Muscle of back (tissue), 3 donors: ENCODE measurements at regions not wholly inside any gene's neighbourhood (a gene's known extent, or its start where the extent isn't known, plus 50 kb on each side); places are given as distances from the start of the nearest gene placed in this dataset.
"Not testable (repeated sequence)": the region's sequence is repeated elsewhere in the genome, so short reads cannot be mapped to it uniquely, and the experiment has no call there.

Experiments used
- DNase-seq, 3 donors: peaks; one replicate each; pipeline versions ENCODE4 v3.0.0 to v3.0.0-alpha.2; 2013

DNA sequence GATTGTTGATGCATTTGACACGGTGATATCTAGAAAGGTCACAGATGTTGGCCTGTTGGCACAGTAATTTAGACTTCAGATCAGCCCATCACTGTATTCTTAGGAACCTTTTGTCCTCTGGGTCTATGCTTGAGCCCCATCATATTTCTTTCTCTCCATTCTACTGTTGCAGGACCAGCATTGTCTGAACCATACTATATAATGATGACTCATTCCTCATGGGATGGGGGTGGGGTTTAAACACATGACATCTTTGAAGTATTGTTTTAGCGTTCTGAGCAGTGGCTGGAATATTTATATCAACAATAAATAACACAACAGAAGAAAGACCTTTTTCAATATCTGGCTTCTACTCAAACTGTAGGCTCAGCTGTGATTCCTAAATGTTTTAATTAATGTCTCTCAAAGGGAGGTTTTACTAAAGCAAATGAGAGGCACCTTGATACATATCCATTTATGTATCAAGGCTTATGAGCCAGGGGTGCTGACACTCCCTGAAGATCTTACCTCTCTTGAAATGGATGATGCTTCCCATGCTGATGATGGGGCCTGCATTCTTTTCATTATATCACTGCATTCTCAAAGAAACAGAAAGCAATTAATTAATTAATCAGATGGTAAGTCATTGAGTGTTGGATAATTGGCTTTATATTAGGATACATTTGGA lies 379.0 kb upstream of the GOT2 start:
- no peak for DNase-seq

DNA sequence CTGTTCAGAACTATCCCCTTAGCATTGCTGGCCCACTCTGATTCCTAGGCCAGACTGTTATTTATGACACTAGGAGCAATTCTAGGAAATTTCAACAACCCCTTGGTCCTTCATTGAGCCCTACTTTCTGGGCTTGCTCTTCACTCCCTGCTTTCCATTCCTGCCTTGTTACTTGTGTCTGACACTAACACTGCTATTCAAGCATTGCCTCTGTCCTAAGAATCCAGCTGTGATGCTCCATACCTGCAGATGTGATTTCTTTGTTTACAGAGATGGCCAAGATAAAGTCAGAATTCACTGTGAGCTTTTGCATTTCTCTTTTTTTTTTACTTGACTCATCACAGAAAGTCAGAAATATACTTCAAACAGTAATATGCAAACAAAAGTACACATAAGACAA lies 377.2 kb upstream of the GOT2 start:
- DNase-seq = no peak

DNA sequence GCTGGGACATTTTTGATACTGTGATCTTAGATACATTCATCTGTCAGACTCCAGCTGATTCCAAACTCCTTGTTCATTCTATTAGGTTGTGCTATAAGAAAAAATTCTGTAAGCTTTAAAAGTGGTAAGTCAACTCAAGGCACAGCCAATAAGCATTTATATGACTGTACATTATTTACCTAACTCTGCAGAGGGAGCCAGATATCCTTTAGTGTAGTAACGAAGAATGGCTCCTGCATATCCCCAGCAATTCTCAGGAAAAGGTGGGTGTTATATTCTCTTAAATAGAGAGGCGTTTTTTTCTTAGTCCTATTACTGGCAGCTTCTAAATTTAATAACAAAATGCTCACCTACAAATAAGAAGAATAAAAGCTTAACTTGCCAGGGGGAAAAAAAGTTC lies 374.3 kb upstream of the GOT2 start:
- DNase-seq = no peak

- not testable (repeated sequence) for DNase-seq
Observed at GRCh38 chr16:59096682-59097081, 362.6 kb upstream of the GOT2 start.

DNA sequence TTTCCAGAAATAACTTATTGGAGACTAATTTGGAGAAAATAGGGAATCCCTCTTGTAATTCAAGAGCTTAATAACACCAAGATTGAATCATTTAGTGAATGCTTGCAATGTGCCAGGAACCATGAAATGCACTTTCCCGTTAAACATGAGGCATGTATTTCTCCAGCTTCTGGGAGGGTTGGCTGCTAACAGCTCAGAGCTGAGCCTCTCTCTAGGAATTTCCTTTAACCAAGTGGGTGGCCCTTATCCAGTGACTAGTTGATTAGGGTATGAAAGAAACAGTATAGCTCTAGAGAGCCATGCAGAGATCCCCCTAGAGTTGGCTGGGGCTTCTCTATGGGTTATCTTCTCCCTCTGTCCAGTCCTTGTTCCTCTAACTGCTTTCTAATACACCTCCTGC lies 356.4 kb upstream of the GOT2 start:
- DNase-seq = no peak

DNA sequence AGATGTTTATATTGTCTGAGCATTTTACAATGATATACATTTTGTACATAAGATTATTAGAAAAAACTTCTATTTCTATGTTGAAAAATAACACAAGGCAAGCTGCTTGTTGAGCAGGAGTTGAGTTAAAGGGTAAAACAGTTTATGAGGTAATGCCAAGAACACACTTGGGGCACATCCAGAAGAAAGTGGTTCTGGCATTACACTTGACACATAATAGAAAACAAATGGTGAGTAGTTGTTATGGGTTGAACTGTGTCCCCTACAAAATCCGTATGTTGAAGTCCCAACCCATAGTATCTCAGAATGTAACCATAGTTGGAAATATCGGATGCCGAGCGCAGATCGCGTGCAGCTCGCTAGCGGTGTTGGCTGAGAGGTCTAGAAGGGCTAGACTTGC lies 354.3 kb upstream of the GOT2 start:
- DNase-seq = peak in 2 of 3 donors; percentile 0 to 2

GRCh38 chr16:59087641-59088040 lies 353.5 kb upstream of the GOT2 start:
- DNase-seq = no peak

GRCh38 chr16:59067205-59067604 lies 333.1 kb upstream of the GOT2 start:
- peak in 1 of 3 donors; percentile 5 for DNase-seq

GRCh38 chr16:59060207-59060606 lies 326.1 kb upstream of the GOT2 start:
- peak in 1 of 3 donors; percentile 79 for DNase-seq

DNA sequence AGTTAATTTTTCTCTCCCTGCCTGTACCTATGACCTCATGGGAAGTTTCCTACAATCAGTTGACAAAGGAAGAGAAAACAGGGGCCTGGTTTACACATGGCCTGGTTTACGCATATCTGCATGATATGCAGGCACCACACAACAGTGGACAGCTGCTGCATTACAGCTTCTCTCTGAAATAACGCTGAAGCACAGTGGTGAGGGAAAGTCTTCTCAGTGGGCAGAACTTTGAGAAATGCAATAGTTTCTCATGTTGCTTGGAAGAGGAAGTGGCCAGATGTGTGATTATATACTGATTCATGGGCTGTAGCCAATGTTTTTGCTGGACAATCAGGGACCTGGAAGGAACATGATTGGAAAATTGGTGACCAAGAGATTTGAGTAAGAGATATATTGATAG lies 324.1 kb upstream of the GOT2 start:
- no peak for DNase-seq

DNA sequence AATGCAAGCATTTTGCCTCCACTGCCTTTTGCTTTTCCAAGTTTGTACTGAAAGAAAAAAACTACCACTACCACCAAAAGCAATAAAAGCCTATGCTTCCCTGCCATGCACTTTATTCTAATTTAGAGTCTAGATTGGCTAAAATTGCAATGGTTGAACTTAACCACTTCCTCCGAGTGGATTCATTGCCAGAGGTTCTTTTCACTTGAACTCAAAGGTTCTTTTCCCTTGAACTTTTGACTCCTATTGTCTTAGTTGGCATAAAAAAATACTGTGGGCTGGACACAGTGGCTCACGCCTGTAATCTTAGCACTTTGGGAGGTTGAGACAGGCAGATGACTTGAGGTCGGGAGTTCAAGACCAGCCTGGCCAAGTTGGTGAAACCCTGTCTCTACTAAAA lies 319.8 kb upstream of the GOT2 start:
- DNase-seq = no peak

DNA sequence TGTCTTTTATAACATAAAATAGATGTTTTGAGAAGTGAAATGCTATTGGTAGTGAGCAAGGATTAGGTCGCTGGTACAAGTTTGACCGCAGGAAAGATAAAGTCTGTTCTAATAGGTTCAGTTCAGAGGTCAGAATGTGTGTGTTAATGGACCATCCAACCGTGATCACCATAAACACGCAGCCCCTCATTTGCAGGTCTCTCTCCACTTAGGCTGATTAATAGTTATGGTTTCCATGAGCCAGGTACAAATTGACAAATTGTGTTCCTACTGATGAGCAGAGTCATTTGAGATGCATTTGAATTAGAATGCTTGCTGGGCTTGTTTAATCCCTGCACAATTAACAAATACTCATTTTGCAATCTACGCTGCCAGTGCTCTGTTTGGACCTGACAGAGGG lies 318.1 kb upstream of the GOT2 start:
- DNase-seq = no peak

GRCh38 chr16:59048876-59049275 lies 314.8 kb upstream of the GOT2 start:
- DNase-seq = no peak

DNA sequence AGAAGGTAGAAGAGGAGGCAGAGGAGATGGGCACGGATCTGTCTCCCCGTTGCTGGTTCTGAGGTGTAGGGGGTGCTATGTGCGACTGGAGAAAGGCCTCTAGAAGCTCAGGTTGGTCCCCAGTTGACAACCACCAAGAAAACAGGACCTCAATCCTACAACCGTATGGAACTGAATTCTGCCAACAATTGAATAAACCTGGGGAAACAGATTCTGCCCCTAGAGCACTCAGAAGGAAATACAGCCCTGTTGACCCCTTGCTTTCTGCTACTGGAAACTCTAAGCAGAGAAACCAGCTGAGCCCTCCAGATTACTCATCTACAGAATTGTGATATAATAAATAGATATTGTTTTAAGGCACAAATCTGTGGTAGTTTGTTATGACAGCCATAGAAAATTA lies 313.0 kb upstream of the GOT2 start:
- DNase-seq = no peak

DNA sequence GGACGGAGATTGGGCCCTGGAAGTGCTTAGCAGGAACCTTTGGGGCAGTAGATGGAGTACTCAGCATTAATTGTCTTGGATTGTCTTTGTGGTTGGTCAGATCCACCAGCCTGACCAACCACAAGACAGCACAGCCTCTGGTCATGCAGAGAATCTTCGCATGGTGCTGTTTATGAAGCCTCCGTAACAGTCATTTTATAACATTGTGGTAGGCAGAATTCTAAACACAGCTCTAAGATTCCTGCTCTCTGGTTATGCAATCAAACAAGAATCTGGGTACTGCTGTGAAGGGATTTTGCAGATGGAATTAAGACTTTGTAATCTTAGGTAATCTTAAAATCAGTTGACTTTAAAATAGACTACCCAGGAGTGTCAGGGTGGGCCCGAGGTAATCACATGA lies 312.2 kb upstream of the GOT2 start:
- peak in 1 of 3 donors; percentile 22 for DNase-seq

DNA sequence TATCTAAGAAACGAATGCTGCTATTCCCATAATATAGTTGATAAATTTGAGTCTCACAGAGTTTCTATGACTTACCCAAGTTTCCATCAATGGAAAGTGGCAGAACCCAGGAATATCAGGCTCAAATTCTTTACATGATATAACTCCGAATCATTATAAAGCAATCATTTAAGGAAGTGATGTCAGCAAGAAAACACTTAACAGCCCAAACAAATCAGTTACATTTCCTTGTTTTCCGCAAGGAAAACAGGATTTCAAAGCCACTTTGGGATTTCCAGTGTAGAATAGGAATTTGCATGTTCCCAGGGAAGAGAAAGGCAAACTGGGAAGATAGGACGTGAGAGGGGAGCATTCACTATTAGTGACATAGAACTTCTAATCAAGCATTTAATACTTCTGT lies 311.4 kb upstream of the GOT2 start:
- DNase-seq = peak in 1 of 3 donors; percentile 11

DNA sequence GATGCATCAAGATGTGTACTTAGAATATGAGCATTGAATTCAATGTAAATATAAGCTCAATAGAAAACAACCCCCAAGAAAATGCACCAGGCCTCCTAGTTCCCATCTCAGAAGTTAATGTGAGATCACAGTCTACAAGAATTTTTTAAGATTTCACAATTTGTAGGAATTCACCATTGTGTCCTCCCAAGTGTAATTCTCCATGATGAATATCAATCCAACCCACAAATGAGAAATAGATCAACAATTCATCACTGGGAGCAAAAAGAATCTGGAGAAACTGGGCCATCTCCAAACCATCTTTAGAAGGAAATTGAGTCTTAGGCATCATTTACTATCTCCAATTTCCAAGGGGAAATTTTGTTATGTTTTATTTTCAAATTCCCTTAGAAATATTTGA lies 310.5 kb upstream of the GOT2 start:
- peak in 1 of 3 donors; percentile 30 for DNase-seq

- DNase-seq = no peak
Observed at GRCh38 chr16:59042301-59042700, 308.2 kb upstream of the GOT2 start.

DNA sequence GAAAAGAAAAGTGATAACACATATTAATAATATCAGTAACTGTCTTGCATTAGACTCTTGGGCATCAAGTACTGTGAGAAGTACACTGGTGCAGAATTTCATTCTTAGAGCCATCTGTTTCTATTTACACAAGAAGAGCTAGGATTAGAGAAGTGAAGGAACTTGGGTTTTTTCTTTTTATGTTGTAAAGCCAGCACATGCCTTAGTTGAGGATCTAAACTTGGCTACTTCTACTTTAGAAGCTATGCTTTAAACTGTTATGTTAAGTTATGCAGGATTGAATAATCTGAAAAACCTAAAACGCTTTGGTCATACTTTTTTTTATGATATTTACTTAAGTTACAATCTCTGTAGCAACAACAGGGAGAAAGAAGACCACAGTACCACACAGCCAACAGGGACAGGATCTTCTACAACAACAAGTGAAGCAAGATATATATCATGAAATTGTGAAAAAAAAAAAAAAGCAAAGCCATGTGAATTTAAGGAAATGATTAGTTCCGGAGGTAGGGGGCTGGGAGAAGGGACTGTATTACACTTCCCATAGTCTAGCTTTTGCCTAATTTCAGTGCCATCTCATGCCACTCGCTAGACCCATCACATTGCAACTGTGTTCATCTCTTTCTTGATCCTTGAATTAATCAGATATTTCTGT lies 305.1 kb upstream of the GOT2 start:
- DNase-seq = no peak

DNA sequence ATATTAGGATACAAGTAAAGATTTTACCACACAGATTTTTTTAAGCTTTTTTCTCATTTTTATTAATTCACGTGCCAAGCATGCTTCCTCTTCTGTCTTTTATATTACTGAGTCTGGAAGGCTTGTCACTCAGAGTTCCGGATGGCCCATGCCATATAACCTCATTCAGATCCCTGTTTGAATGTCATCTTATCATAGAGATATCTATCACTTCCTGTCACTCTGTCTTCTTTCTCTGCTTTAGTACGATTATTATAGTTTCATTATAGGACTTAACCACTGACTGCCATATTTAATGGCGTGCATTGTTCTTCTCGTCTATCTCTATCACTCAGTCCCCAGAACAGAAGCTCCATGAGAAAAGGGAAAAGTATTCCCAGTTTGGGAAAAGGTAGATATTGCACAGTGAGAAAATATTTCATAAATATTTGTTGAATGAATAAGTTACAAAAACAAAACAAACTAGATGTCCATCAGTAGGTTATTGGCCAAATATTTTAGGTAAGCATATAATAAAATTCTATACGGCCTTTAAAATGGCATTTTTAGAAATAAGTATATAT lies 296.9 kb upstream of the GOT2 start:
- DNase-seq = no peak

DNA sequence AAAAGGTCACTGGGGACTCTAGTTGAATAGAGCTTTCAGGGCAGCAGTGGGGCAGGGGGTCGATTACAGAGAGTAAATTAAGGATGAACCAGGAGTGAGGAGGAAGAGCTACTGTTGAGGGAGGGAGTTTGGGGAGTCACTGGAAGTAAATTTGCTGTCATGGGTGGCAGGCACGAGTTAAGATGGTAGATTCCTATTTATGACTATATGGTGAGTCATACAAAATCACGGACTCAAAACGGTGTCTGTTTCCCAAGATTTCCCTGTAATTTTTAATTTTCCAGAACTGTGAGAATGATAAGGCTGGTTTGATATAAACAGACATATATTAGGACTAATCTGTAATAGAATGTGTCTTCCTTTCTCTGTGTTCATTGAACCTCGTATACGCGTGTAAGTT lies 287.6 kb upstream of the GOT2 start:
- DNase-seq = no peak

DNA sequence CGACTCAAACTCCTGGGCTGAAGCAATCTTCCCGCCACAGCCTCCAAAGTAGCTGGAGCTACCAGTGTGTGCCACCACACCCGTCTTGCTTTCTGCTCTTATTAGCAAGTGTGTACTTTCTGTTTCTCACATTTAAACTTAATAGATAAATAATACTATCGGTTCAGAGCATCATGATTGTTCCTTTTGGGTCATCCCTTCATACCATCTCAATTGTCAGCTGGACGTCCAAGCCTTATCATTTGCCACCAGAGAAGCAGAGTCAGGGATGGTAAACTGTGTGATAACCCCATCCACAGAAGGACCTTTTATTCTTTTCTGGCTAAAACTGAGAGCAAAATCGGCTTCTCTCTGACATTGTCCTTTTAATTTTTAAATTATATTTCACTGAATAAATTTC lies 279.8 kb upstream of the GOT2 start:
- no peak for DNase-seq

DNA sequence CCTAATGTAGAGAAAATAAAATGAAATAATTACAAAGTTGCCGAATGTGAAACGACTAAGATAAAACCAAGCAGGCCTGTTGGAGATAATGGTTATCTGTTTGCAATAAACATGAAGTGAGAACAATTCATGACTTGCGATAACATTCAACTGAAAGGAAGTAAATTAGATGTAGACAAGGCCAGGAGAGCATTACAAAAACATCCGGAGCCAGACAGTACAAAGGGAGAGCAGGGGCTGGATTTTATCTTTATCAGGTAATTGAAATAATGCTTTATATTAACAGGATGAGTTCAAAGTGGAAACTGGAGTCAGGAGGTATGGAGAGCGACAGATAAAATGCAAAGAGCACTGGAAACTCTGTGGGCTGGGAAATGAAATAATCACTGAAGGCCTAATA lies 265.6 kb upstream of the GOT2 start:
- no peak for DNase-seq

DNA sequence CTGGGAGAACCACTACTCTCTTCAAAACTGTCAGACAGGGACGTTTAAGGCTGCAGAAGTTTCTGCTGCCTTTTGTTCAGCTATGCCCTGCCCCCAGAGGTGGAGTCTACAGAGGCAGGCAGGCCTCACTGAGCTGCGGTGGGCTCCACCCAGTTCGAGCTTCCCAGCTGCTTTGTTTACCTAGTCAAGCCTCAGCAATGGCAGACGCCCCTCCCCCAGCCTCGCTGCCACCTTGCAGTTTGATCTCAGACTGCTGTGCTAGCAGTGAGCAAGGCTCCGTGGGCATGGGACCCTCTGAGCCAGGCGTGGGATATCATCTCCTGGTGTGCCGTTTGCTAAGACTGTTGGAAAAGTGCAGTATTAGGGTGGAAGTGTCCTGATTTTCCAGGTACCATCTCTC lies 258.6 kb upstream of the GOT2 start:
- DNase-seq = not testable (repeated sequence)
